NCI-H226 (cell line): ENCODE measurements at regions not wholly inside any gene's neighbourhood (a gene's known extent, or its start where the extent isn't known, plus 50 kb on each side); places are given as distances from the start of the nearest gene placed in this dataset.

Experiments
- DNase-seq: peaks from one replicate; pipeline ENCODE4 v3.0.0-alpha.2; 2015

DNA sequence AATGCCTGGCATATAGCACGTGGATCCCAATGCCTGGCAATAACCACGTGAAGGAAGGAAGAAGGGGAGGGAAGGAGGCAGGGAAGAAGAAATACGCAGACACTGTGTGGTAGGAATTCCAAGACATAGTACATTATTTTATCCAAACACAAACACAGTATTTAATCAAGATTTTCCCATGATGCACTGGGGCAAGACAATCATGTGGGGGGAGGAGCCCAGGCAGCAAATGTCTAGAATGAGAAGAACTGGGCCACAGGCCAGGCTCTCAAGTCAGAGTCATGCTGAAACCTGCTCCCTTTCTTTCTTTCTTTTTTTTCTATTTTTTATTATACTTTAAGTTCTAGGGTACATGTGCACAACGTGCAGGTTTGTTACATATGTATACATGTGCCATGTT lies 717.9 kb downstream of the UQCRFS1 start:
- no peak for DNase-seq

DNA sequence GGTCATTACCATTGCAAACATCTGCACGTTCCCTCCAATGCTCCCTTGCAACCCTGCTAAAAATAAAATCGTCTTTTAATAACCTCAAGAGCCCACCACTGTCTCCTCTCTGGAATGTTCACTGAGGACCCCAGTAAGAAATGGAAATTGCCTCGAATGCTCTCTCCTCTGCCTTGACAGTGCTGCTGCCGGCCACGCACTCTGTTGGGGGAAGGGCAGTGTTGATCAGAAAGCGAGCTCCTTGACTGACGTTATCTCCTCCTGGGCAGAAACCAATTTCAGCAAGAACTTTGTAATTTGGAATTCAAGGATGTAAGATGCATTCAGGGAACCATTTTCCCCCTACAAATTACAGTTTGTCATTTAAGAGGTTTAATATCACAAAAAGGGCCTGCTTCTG lies 718.5 kb downstream of the UQCRFS1 start:
- DNase-seq: no peak

DNA sequence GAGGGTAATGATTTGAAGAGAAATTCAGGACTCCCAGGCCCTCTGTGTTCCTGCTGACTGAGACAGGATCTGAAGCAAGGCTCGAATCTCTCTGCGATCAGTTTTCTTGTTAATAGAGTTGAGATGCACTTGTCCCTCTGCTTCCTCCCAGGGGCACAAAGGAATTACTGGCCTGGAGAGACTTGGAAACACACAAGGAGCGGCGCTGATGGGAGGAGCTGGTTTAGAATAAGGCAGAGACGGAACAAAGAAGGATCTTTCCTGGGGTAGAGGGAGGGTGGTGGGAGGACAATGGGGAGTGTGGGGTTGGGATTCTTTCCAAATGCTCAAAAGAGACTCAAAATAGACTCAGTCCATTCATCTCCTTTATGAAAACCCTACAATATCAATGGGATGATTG lies 719.1 kb downstream of the UQCRFS1 start:
- no peak for DNase-seq

DNA sequence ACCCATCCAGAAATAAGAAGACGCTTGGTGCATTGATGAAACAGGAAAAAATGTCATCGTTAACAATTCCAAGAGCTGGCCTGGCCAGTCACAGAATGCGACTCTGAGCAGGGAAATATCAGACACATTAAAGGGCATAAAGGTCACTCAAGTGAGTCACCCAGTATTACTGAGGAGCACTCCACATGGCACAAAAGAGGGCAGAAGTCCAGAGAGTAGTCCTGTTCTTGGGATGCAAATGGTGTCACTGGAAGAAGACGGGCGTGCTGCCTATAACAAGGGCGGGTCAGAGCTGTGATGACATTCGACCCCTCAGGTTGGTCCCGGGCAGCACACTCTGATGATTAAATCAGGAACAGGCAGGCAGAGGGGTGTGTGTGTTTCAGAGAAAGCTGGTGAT lies 720.3 kb downstream of the UQCRFS1 start:
- DNase-seq: no peak

DNA sequence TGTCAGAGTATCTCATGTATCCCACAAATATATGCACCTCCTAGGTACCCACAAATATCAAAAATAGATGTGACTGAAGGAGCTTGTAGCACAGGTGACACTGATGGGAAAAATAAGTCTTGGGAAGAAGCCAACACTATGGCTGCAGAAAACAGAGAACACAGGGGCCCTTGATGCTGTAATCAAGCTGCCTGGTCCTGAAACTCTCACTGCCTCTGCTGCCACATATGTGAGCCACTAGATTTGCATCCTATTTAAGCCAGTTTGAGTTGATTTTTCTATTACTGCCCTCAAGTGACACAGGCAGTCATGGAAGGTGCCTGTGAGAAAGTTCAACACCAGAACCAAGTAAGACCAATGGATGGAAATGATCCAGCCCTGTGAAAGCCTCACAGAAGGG lies 720.8 kb downstream of the UQCRFS1 start:
- DNase-seq: no peak

DNA sequence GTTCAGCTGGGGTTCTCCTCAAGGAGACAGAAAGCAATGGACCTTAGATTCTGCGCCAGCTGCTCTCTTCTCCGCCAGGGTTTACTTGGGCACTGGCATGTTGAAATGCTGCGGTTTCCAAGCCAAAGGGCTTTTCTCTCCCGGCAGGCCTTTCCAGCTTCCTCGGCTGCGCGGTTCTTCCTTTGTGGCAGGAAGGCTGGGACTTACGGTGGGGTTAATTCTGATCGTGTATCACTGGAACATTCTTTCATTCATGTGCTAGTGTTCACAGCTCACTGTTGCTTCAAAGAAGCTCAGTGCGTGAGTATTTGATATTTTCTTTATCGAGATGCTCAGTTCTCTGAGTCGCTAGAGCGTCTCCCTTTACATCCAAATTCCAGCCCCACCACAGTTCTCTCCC lies 723.2 kb downstream of the UQCRFS1 start:
- DNase-seq: no peak

DNA sequence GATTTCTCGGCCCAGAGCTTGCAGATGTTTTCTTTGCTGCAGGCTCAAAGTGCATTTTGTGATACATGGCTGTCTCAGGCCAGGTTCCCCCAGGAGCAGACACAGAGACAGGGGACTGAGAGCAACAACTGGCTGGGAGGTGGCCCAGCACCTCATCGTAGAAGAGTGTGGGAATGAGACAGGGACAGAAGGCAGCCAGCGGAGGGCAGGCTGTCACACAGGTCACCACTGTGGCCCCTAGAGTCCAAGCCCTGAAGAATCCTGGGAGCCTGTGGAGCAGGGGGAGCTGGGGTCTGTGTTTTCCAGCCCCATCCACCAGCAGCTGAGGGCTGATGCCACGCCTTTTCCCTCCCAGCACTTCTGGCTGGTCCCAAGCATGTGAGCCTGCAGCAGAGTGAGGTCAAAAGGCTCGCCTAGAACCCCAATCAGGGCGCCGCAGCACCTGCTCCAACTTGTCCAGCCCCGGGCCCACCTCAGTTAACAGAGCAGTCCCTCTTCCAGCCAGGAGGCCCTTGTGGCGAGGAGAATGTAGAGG lies 723.8 kb downstream of the UQCRFS1 start:
- DNase-seq: no peak

DNA sequence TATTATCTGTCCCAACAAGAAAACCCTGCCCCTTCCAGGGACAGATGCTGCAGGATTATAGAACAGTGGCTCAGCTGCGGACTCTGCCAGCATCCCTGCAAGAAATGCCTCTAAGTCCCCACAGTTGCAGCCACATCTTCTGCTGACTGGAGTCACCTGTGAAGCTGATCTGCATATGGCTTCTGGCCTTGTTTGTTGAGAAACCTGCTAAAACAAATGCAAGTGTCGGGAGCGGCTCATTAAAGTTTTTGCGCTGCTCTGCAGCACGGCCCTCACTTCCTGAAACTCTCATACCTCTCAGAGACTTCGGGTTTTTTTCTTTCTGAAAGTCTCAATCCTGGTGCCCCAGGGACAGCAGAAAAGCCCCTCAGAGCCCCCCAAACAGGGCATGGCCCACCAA lies 725.0 kb downstream of the UQCRFS1 start:
- no peak for DNase-seq

DNA sequence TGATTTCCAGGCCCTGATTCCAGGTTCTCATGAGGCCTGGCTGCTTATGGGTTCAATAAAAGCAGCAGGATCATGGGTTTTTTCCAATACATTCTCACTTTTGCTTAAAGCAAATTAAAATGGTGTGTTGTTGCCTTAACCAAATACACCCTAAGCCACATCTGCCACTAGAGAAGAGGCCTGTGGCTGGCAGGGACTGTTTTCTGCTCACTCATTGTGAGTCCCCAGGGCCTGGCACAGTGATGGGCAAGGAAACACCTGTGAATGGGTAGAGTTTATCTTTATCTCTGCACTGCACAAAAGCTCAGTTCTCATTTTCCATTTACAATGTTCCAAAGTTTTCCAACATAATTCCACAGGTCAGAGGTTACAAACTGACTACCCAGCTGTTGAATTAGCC lies 726.0 kb downstream of the UQCRFS1 start:
- DNase-seq: no peak

DNA sequence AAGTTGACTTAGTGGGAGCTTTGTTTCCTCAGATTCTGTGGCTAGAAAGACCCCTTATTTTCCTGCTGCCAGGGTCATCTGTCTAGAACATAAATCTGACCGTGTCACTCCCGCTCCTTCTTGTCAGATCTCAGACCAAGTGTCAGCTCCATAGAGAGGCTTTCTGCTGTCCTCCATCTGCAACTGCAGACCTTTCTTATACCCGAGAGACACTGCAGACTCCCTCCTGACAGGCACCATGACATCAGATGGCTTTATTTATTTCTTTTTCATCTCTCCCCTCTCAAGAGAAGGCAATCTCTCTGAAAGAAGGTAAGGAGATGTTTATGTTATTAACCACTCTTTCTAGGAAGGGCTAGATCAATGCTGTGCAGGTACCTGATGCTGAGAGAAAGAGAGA lies 726.5 kb downstream of the UQCRFS1 start:
- no peak for DNase-seq

DNA sequence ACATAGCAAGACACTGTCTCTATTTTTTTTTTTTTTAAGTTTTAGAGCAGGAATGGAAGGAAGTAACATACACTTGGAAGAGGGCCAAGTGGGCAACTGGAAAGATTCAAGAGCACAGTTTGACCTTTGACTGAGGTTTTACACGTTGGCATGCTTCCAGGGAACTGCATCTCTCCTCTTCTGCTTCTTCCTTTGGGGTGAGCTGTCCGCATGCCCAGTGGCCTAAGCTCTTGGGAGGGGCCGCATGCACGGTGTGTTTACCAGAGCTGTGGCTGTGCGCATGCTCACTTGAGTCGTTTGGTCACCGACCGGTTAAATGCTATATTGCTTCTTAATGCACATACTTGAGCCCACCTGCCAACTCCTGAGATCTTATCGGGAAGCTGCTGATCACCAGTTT lies 727.7 kb downstream of the UQCRFS1 start:
- no peak for DNase-seq

DNA sequence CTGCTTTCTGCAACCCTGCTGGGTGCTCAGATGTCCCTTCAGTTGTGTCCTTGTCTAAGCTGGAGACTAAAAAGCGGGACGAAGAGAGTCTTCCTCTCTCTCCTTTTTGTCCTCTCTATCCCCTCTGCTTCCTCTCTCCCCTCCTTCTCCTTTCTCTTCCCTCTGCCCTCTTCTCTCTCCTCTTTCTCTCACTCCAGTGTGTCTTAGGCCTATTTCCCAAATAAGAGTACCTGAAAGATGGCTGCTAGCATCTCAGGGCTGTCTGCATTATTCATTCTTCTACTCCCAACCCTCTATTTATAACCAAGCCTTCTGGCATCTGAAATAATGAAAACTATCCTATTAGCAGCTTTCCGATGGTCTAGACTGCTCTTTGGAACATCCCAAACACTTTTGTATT lies 729.8 kb downstream of the UQCRFS1 start:
- no peak for DNase-seq

DNA sequence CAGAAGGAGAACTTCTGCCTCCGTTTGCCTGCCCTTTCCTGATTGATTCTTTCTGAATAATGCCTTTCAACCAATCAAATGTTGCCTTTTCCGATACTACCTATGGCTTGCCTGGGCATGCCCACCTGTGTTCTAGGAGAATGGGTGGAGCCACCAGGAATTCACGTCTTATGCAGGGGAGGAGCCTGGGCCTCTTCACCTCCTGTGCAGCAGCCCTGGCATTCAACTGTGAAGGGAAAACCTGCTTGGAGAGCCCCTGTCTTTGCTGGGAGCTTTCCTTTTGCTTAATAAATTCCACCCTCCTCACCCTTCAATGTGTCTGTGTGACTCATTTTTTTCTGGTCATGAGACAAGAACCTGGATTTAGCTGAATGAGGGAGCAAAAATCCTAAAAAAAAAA lies 730.7 kb downstream of the UQCRFS1 start:
- DNase-seq: peak; percentile 37

DNA sequence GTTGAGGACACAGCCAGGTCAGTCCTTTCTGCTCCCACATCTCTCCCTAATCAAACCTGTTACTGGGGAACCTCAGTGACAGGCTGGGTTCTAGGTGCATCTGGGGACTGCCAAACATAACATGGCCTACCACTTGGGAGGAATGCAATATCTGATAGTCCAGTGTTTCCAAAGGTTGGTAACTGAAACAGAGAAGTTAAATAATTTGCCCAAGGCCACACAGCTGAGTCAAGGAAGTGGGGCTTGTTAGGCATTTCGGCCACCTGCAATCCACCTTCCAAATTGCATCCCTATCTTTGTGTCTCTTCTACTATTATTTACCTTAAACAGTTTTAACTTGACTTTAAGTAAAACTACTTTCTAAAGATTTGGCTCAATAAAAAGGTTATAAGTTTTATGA lies 731.3 kb downstream of the UQCRFS1 start:
- no peak for DNase-seq

DNA sequence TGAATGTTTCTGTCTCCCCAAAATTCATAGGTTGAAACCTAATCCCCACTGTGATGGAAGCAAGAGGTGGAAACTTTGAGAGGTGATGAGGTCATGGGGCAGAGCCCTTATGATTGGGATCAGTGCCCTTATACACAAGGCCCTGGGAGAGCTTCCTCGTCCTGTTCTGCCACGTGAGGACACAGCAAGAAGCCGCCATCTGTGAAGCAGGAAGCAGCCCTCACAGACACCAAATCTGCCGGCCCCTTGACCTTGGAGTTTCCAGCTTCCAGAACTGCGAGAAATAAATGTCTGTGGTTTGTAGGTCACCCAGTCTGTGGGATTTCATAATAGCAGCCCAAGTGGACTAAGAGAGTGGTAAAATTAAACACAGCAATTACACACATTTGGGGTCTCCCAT lies 737.4 kb downstream of the UQCRFS1 start:
- DNase-seq: no peak

DNA sequence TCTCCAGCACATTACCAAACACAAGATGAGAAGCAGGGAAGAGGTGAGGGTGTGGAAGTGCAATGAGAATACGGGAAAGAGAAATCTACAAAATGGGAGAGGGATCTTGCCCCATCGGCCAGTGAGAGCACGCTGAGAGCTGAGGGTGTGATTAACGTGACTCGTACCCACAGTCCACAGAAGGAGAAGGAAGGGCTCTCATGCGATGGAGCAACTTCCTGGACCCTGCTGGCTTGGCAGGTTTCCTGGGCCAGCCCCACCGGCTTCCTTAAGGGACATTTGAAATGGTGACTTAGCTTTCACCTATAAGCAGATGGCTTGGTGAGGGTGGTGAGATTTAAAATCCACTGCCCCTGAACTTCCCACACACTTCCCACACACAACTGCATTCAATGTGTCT lies 740.1 kb downstream of the UQCRFS1 start:
- no peak for DNase-seq

DNA sequence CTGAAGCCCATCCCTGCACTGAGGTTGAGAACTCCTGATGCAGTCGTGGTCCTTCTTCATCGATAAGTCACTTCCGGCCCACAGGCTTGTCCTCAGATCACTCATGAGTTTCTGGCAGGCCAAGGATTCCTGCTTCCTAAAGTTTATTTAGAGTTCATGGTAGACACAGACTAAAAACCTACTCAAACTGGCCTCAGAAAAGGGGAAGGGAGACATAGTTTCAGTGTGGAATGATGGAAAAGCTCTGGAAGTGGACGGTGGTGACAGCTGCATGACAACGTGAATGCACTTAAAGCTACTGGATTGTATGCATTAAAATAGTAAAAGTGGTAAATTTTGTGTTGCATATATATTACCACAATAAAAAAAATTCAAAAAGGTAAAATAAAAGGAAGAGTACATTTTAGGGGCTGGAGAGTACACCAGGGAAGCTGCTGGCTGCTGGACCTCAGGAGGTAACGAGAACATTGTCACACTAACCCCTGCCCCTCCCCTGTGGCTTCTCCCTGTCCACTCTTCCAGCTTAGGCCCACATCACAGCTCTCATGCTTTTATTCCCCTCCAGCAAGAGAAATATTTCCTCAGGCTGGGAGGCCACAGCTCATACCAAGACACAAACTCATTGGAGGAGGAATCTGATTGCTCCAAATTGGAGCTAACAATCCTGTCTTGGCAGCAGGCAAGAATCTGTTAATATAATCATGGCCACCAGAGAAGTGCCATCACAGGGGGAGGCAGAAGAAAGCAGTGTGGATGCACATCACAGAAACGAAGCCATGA lies 741.0 kb downstream of the UQCRFS1 start:
- DNase-seq: no peak

DNA sequence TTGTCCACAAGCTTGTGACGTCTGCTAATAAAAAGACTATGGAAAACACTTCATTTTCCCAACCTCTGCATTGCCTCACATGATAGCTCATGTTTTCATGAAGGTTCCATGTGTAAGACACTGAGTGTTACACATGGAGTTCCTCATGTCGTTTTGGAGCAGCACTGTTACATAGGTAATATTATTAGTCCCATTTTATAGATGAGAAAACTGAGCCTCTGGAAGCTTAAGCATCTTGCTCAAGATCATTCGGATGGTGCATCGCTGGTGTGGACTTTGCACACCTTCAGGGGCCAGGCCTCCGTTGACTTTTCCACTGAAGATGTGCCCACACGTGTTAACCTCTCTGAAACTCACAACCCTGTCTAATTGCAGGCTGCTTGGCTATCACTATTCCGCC lies 743.4 kb downstream of the UQCRFS1 start:
- no peak for DNase-seq

DNA sequence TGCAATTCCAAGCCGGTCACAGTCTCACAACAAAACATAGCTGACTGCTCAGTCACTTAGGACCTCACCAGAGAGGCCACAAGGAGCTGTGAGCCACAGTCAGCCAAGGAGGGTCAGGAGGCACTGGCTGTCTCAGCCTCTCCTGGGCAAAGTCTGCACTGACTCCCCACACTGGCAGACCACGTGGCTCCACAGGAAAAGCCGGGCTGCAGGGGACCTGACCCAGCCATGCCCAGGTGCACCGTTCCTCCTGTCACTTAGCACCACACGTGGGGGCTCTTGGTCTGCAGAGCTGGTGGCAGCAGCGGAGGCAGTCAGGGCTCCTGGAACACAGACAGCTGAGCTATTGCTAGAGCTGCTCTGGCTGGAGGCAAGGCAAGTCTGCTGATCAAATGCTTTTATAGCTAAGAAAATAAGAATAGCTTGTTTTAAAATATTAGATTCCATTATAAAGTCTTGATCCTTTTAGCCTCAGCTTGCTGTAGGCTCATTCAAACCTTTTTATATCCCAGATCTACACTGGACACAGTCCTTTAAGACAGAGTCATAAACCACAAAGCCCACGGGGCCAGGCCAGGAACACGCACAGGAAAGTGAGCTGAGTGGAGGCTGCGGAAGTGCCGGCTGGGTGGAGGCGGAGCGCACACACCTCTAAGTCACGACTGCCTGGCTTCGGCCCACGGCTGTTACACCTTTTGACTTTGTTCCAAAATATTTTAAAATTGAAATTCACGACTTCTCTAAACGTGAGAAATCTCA lies 744.1 kb downstream of the UQCRFS1 start:
- no peak for DNase-seq

DNA sequence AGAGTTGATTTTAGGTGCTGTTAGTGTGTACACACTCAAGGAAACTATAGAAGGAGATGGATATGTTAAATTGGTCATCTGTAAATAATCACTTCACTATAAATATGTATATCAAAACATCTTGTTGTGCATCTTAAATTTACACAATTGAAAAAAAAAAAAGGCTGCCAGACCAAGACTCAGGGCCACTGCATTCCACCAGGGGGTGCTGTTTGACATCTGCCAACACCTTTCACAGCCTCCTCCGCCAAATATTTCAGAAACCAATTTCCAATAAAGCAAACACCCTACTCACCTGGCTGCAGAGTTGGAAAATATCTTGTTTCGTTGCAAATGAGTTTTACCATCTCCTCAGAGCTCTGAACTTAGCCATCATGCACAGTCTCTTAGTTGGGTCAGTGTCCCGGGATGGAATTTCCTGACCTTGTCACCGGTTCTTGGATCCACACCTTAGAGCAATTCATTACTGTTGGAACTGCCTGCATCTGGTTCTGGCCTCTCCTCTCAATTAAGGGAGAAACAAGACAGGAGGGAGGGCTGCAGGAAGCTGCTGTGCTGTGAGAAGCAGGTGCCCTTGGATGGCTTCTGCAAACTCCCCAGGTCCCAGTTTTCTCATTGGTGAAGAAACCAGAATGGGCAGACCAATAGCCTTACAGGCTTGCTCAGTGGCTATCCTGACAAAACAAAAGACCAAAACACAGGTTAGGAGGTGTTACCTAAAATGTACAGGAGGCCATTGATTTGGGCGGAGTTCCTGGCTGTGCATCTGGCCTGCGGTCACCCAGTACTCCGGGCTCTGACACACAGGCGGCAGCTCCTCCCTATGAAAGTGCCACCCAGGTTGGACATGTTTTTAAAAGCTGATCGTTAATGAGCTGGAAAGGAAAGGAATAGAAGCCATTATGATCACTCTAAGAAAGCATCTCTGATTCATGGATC lies 746.6 kb downstream of the UQCRFS1 start:
- no peak for DNase-seq

DNA sequence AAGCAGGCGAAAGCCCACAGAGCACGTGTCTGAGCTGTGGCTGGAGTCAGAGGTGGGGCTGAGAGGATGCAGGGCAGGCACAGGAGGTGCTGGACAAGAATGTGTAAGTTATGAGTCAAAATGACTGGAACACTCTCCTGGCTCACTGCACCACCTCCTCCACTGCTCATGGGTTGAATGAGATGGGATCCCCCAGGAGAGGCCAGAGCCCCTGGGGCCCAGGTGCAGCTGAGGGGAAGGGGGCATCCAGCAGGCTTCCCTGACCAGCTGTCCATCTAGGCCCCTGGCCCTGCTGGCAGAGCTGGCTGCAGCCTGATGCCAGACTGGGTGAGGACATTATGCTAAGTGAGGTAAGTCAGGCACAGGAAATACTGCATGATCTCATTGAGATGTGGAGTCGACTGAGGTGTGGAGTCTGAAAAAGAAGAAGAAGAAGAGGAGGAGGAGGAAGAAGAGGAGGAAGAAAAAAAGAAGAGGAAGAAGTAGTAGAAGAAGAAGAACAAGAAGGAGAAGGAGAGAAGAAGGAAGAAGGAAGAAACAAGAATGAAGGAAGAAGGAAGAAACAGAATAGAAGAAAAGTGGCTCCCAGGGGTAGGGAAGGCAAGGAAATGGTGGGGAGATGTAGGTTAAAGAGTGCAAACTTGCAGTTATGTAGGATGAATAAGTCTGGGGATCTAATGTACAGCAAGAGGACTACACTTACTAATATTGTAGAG lies 747.4 kb downstream of the UQCRFS1 start:
- peak; percentile 82 for DNase-seq

DNA sequence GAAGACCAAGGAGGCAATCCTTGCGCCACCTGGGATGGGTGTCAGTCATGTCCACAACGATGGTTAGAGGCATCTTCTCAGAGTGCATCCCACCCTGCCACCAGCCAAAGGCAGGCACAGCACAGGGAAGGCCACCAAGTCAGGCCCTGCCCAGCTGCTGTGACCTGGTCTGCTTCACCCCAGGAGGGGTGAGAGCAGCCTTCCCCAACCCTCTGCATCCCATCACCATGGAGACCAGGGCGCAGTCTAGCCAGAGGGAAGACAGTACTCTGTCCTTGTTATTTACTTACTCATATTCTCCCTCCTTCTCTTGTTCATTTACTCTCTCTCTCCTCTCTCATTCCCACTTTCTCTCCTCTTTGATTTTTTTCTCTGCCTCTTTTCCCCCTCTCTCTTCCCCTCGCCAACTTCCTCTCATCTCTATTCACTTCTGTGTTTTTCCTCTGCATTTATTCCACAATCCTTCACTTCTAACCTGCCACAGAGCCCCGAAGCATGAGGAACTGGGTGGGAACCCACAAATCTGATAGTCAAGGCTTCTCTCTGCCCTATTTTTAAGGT lies 749.4 kb downstream of the UQCRFS1 start:
- DNase-seq: no peak
